Activated CD8-positive, alpha-beta memory T cell treated with anti-CD3 and anti-CD28 coated beads, Interleukin-2, amount 50 U/mL, for 48 hours (primary cell): ENCODE measurements at regions not wholly inside any gene's neighbourhood (a gene's known extent, or its start where the extent isn't known, plus 50 kb on each side); places are given as distances from the start of the nearest gene placed in this dataset.

ENCODE experiments used
- DNase-seq: peaks from one replicate; pipeline ENCODE4 v3.0.0-alpha.2; 2020

DNA sequence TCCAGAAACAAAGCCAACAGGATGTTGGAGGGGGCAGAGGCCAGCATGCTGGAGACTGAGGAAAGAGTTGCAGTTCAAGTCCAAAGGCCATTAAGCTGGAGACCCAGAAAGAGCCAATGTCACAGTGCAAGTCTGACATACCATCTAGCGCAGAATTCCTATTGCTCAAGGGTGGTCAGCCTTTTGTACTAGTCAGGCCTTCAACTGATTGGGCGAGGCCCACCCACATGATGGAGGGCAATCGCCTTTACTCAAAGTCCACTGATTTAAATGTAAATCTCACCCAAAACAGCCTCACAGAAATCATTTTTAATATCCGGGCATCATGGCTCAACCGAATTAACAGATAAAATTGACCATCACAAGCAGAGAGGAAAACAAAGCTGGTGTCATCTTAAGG, 113.9 kb downstream of the RCN1 start:
- no peak for DNase-seq

GRCh38 chr11:32210556-32210955, 119.7 kb downstream of the RCN1 start:
- DNase-seq = peak; percentile 43

DNA sequence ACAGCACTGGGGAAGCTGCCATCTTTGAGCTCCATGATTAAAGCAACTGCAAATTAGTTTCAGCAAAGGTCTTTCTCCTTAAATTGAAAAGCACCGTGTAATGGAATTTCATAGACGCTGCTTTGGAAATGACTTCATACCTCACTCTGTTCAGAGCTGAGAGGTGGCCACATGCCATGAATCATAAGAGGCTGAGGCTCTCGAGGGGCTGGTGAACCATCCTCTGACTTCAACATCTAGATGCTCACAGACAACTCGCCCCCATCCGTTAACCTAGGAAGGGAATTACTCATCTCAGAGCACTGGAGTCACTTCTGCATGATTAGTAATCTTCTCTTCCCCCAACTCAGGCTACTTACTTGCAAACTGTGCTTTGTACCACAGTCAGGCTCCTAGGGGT, 122.3 kb downstream of the RCN1 start:
- peak; percentile 57 for DNase-seq

GRCh38 chr11:32215157-32215556, 124.3 kb downstream of the RCN1 start:
- no peak for DNase-seq

DNA sequence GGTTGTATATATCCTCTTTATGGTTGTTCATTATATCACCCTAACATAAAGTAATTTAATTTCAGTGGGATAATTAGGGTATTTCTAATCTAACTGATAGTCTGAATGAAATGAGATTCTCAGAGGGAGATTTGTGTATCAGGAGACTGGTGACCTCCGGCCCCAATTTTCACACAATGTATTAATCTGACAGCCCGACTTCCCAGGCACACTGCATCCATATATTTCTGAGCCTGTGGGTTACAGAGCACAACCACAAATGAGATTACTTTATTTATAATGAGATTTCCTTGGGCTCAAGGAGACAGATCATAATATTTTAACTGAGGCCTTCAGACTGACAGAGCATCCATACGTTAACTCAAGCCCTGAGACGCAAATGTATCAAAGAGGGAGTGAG, 125.9 kb downstream of the RCN1 start:
- DNase-seq = no peak

DNA sequence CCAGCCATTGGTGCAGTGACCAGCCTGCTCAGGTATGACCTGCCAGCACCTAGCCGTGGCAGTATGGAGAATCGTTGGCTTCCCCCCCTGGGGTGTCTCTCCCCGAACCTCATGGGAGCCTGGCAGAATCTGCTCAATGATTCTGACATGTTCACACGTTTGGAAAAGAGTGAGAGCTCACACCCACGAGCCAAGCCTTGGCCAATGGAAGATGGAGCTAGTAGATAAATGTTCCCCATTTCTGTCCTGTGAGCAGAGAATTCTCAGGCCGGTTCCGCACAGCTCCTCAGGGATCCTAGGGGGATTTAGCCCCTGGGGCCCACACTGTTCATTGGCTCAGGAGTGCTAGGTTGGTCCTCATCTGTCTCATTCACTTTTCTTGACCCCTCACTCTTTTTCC, 128.4 kb downstream of the RCN1 start:
- DNase-seq = no peak

DNA sequence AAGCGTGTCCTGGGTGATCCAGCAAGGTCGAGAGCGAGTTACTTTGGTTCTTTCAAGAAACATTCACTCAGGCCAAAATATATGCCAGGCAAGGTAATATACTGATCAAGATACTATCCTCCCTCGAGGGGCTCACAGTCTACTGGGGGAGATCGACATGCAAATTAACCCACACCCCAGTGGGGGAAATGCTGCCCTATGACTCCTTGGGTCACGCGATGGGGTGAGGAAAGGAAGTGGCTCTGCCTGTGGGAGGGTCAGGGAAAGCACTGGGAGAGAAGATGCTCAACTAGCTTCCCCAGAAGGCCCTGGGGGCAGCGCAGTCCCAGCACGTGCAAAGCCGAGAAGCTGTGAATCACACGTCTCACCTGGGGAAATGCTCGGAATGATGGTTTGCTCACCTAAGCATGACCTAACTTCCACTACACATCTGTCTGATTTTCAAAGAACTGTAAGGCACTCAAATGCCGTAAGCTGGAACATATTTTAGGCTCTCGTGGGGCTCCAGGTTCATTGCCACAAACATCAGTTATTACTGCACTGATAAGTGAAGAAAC, 130.7 kb downstream of the RCN1 start:
- no peak for DNase-seq

GRCh38 chr11:32224580-32224979, 133.7 kb downstream of the RCN1 start:
- DNase-seq = no peak

DNA sequence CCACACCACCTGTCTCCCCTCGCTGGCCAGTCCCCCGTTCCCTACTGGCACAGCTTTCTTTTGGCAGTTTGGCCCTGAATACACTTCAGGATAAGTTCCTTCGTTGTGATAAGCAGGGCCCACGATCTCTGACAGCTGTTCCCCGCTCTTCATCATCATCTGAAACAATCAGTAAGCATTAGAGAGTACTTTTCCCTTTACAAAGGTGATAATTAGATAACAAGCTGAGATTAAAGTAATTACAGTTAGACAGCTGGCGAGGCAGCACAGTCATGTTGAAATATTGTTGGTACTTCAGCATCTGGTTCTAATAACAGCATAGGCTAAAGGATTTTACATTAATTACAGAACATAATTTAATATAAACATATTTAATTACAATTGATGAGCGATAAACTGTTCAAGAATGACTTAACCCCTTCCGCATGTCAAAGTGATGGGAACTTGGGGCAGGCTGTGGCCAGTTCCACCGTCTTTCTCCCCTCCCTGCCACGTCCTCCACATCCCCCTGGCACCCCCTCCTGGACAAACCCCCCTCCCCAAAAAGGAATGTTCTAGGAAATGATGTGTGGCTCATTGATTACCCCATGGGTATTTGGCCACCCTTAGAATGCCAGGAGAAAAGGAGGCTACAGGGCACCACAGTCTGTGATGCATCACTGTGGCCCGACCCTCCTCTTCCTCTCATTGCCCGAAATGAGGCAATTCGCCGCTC, 134.9 kb downstream of the RCN1 start:
- no peak for DNase-seq

GRCh38 chr11:32226480-32226879, 135.6 kb downstream of the RCN1 start:
- DNase-seq = no peak

DNA sequence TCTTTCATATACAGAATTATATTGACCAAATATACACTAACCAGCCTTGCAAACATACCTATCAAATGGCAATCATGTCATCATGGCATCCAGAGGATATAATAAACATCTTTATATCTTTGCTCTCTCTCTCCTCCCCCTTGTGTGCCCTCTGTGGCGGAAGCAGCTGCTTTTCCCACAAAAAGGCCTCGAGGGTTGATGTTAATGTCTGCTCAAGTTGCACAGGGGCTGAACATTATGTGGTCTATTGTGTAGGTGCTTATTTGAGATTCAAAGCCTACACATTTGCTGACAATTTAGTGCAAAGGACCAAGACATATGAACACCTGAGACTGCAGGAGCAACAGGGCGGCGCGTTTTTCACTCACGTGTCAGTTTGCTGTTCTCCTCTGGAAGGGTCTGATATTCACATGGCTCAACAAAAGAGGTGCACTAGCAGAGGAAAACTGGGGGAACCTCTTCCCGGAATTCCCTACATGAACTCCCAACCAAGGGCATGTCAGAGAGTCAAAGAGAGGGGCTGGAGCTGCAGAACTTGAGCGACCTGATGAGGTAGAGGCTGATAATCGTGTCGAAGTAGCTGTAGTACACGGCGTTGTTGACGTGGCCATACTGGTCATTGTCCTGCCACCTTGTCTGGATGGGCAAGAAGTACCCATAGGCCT, 138.8 kb downstream of the RCN1 start:
- no peak for DNase-seq

- DNase-seq = no peak
Measured at GRCh38 chr11:32231909-32232493, 141.1 kb downstream of the RCN1 start.

DNA sequence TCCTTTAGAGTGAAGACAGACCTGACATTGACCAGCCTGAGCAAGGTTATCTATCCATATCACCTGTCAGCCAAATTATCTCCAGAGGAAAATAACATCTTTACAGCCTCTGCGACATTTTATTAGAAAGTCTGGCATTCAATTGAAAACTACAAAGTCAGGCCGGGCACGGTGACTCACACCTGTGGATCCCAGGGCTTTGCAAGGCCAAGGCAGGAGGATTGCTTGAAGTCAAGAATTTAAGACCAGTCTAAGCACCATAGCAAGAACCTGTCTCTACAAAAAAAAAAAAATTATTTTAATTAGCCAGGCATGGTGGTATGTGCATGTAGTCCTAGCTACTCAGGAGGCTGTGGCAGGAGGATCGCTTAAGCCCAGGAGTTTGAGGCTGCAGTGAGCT, 141.6 kb downstream of the RCN1 start:
- no peak for DNase-seq

- DNase-seq = no peak
Measured at GRCh38 chr11:32233276-32233675, 142.4 kb downstream of the RCN1 start.

GRCh38 chr11:32233928-32234327, 143.1 kb downstream of the RCN1 start:
- DNase-seq = no peak

DNA sequence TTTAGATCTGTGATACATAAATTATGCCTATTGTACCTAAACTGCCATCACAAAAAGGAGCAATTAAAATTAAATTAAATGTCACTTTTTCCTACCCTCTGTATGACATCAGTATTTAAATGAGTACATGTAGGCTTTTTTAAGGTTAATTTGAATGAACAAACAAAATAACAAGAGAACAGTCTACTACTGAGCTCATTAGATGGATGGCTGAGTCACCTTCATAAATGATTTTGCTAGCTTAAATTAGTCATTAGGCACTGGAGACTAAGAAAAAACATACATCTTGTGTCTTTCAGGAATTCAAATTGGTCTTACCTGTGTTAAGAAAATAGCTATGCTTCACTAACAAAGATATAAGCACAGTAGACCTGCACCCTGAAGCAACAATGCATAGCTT, 153.6 kb downstream of the RCN1 start:
- no peak for DNase-seq

DNA sequence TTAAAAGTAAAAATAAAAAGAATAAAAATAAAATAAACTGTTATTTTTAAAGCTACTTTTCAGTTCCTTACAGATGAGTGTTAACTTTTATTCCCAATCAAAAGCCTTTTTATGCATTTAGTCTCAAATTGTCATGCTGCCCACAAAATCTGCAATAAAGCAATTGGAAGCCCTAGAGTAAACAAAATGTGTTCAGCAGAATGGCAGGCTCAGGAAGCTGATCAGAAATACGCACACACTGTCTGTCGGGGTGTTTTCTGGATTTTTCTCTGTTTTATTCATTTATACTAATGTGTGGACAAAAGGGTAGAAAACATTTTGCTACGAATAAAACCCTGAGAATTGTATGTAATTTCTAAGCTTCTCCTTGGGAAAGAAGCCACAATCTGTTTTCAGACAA, 162.8 kb downstream of the RCN1 start:
- no peak for DNase-seq

GRCh38 chr11:32255841-32256240, 165.0 kb downstream of the RCN1 start:
- DNase-seq = no peak

DNA sequence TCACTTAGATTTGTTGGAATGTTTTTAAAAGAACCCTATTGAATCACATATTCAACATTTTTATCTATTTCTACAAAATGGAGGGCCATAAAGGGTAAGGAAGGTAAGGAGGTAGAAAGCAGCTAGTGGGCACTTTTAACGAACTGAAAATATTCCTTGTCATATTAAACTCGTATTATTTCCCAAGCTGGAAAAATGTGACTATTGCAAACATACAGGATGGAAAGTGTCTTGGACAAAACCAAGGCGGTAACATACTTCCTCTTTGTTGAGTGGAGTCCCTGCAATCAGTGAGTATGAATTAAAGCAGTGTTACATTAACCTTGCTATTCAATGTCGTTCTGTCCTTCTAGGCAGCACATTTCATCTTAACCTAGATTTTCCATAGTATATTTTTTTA, 165.6 kb downstream of the RCN1 start:
- no peak for DNase-seq

- no peak for DNase-seq
Measured at GRCh38 chr11:32259641-32260081, 168.8 kb downstream of the RCN1 start.

GRCh38 chr11:32262367-32262766, 171.5 kb downstream of the RCN1 start:
- DNase-seq = no peak

GRCh38 chr11:32265911-32266310, 169.4 kb downstream of the WT1 start:
- no peak for DNase-seq

DNA sequence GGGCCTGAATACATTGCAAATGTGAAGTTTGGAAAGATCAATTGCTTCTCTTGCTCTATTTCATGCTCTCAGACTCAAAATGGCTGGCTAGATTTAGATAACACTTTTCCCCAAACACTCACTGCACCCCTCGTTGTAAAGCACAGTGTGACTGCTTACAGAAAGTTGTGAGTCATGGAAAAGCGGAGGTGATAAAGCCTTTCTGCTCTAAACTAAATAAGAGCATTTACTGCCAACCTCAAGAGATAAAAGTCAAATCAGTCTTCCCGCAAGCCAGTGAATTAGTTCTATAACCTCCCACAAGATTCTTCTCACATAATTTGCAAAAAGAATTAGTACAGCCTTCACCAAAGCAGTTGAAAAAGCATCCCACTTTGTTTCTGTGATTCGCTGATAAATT, 168.7 kb downstream of the WT1 start:
- no peak for DNase-seq

DNA sequence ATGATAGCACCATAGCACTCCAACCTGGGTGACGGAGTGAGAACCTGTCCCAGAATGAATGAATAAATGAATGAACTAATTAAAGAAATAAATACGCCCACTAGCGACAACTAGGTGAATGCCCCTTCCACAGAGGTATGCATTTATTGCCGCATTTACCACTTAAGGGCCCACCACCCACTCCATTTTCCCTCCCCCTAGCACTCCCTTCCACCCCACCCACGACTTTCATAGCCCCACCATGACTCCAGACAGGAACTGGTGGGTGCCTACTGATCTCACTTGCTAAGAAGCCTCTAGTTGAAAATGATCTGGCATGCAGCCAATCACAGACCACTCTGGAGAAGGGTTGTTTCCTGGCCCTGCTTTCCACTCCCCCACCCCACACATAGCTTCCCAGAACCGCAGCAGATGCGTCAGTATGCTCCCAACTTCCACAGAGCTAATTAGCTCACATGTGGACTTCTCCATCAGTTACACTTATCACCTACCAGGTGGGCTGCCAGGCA, 167.6 kb downstream of the WT1 start:
- DNase-seq = no peak
